Progenitor cell of endocrine pancreas (in vitro differentiated cells): ENCODE measurements at regions not wholly inside any gene's neighbourhood (a gene's known extent, or its start where the extent isn't known, plus 50 kb on each side); places are given as distances from the start of the nearest gene placed in this dataset.

Experiments
- DNase-seq: peaks from one replicate; pipeline ENCODE4 v3.0.0; 2021; ENCODE audit warnings: low spot score; ENCODE audit not compliant: unreplicated experiment
- H3K27ac Mint-ChIP-seq: 2 replicates; pipeline ENCODE4 v1.8.0; 2021; ENCODE audit warnings: mild to moderate bottlenecking, moderate library complexity, mixed read lengths
- H3K27me3 Mint-ChIP-seq: 2 replicates; pipeline ENCODE4 v1.8.0; 2021; ENCODE audit warnings: mixed read lengths
- H3K36me3 Mint-ChIP-seq: 2 replicates; pipeline ENCODE4 v1.8.0; 2022; ENCODE audit warnings: mixed read lengths; ENCODE audit not compliant: insufficient read depth
- H3K4me1 Mint-ChIP-seq: 2 replicates; pipeline ENCODE4 v1.8.0; 2021; ENCODE audit warnings: low read depth, mixed read lengths
- H3K4me3 Mint-ChIP-seq: 2 replicates; pipeline ENCODE4 v1.8.0; 2021; ENCODE audit warnings: low read depth, mild to moderate bottlenecking, moderate library complexity, mixed read lengths
- H3K9me3 Mint-ChIP-seq: 2 replicates; pipeline ENCODE4 v1.8.0; 2021; ENCODE audit warnings: low read depth, mixed read lengths
- TF ChIP-seq, protein P1 (sequence below): fragments of 200-600 bp; sonication (generic); IDR thresholded peaks from one replicate; pipeline ENCODE4 v1.5.0; 2021; ENCODE audit warnings: antibody characterized with exemption, mild to moderate bottlenecking; ENCODE audit not compliant: unreplicated experiment

DNA sequence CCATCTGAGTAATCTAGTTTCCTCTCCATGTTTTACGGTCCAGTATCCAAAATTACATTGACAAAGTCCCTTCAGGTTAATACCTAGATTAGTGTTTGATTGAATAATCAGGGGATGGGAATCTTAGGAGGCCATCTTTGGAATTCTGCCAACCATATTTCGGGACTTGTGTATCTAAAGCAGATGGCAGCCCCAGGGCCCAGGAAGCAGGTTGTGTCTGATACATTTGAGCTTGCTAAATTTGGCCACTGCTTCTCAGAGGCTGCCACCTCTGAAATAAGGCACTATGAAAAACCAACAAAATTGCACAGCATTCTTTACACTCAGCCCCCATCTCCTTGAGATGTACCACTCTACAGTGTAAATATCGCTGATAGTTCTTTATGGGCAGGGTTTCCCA lies 102.1 kb downstream of the ASB9 start:
- H3K27me3 Mint-ChIP-seq: no peaks in the 10 kb centered on the region
- H3K27ac Mint-ChIP-seq: no peak overlapping the region
- H3K4me3 Mint-ChIP-seq: no peak overlapping the region
- H3K9me3 Mint-ChIP-seq: peaks cover 31% of the 10 kb centered on the region
- DNase-seq: no peak
- H3K36me3 Mint-ChIP-seq: peaks cover 2% of the 10 kb centered on the region
- H3K4me1 Mint-ChIP-seq: no peaks in the 10 kb centered on the region
- TF ChIP-seq, protein P1, sequence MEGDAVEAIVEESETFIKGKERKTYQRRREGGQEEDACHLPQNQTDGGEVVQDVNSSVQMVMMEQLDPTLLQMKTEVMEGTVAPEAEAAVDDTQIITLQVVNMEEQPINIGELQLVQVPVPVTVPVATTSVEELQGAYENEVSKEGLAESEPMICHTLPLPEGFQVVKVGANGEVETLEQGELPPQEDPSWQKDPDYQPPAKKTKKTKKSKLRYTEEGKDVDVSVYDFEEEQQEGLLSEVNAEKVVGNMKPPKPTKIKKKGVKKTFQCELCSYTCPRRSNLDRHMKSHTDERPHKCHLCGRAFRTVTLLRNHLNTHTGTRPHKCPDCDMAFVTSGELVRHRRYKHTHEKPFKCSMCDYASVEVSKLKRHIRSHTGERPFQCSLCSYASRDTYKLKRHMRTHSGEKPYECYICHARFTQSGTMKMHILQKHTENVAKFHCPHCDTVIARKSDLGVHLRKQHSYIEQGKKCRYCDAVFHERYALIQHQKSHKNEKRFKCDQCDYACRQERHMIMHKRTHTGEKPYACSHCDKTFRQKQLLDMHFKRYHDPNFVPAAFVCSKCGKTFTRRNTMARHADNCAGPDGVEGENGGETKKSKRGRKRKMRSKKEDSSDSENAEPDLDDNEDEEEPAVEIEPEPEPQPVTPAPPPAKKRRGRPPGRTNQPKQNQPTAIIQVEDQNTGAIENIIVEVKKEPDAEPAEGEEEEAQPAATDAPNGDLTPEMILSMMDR: no peak

DNA sequence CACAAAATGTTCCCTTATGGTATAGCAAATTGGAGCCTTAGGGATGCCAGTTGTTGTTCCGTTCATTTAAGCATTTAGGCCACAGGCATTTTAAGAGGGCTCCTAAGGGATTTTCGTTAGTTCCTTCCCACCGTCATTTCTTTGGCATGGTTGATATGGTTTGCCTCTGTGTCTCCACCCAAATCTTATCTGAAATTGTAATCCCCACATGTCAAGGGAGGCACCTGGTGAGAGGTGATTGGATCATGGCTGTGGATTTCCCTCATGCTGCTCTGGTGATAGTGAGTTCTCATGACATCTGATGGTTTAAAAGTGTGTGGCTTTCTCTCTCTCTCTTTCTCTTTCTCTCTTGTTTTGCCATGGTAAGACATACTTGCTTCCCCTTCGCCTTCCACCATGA lies 104.1 kb downstream of the ASB9 start:
- Mint-ChIP-seq H3K4me3 (no peak overlapping the region), H3K27me3 (no peaks in the 10 kb centered on the region), H3K36me3 (peaks cover 2% of the 10 kb centered on the region), H3K9me3 (peaks cover 36% of the 10 kb centered on the region), H3K4me1 (peaks cover 8% of the 10 kb centered on the region), H3K27ac (no peak overlapping the region)
- TF ChIP-seq, protein P1: no peak
- no peak for DNase-seq

DNA sequence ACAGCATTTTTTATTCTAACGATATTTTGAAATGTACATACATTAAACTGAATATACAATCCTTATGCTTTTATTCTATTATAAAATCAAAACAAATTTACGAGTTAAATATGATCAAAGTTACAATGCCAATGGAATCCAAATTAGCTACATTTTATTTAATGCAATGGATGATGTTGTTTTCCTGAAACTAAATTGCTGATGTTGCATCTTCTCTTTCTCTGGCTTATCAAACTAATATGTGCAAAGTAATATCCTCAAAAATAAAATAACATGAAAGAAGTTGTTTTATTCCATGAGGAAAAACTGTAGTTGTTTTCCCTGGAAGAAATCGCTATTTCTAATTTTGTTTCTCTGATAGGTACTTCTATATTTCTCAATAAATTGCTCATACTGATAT lies 106.8 kb downstream of the ASB9 start:
- no peak overlapping the region for H3K4me3 Mint-ChIP-seq
- no peaks in the 10 kb centered on the region for H3K36me3 Mint-ChIP-seq
- H3K9me3 Mint-ChIP-seq: peaks cover 27% of the 10 kb centered on the region
- H3K27me3 Mint-ChIP-seq: no peaks in the 10 kb centered on the region
- H3K4me1 Mint-ChIP-seq: peaks cover 10% of the 10 kb centered on the region
- TF ChIP-seq, protein P1: no peak
- no peak for DNase-seq
- no peak overlapping the region for H3K27ac Mint-ChIP-seq

DNA sequence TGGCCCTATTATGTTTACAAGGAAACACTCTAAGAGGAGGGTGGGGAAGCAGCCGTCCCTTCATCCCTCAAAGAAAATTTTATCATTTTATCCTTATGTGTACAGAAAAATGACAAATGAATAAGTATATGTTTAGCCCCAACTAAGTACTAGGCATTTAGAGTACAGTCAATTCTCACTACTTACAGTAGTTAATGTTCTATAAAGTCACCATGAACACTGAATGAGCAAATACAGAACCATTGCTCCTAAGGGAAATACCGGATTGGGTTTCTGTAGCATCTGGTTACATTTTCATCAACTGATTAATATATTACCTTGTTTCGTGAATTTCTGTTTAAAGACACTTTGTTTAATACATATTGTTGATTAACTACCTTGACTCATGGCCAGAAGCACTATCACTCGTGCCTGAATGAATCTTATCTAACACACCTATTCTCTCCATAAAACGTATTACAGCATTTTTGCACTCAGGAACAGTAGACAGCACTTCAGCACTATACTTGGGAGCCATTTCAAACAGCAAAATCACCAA lies 109.3 kb downstream of the ASB9 start:
- Mint-ChIP-seq H3K4me3 (no peak overlapping the region), H3K4me1 (peaks cover 10% of the 10 kb centered on the region), H3K36me3 (no peaks in the 10 kb centered on the region), H3K27ac (no peak overlapping the region), H3K9me3 (peaks cover 20% of the 10 kb centered on the region), H3K27me3 (no peaks in the 10 kb centered on the region)
- no peak for DNase-seq
- TF ChIP-seq, protein P1: no peak

DNA sequence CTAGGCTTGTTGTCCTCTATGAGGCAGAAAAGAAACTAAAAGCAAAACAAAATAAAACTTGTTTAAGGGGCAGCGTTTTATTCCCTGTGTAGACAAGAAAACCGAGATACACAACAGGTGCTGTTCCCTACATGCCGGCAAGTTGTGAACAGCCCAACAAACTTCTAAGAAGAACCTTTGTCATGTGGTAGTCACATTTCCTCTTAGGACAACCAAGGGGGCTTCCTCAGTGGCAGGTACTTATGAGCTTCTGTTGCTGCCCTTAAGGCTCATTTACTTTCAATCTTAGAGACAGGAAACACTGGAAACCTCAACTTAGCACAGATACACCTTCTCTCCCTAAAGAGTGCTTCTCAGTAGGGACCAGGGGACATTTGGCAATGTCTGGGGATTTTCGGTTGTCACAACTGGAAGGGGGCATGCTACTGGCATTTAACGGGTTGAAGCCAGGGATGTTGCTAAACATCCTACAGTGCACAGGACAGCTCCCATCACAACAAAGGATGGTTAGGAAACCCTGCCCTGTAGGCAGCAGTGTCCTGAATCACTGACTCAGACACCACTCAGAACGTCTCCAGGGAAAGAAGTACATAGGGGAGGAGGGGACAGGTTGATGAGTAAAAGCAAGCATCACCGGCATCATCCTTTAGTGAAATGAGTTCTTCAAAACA lies 111.0 kb downstream of the ASB9 start:
- DNase-seq: no peak
- peaks cover 30% of the 10 kb centered on the region for H3K9me3 Mint-ChIP-seq
- H3K4me3 Mint-ChIP-seq: no peak overlapping the region
- no peaks in the 10 kb centered on the region for H3K27me3 Mint-ChIP-seq
- no peaks in the 10 kb centered on the region for H3K36me3 Mint-ChIP-seq
- no peak overlapping the region for H3K27ac Mint-ChIP-seq
- TF ChIP-seq, protein P1: no peak
- H3K4me1 Mint-ChIP-seq: peaks cover 10% of the 10 kb centered on the region
